CMK (cell line): ENCODE measurements at regions not wholly inside any gene's neighbourhood (a gene's known extent, or its start where the extent isn't known, plus 50 kb on each side); places are given as distances from the start of the nearest gene placed in this dataset.

Experiments used
- DNase-seq: peaks from one replicate; pipeline ENCODE4 v3.0.0-alpha.2; 2010; ENCODE audit warnings: low read depth

GRCh38 chr7:118696879-118697278 lies 472.4 kb downstream of the ANKRD7 start:
- DNase-seq, result no peak

GRCh38 chr7:118699222-118699621 lies 474.7 kb downstream of the ANKRD7 start:
- no peak for DNase-seq

GRCh38 chr7:118708741-118709140 lies 484.2 kb downstream of the ANKRD7 start:
- DNase-seq, result no peak

GRCh38 chr7:118711688-118712087 lies 487.2 kb downstream of the ANKRD7 start:
- no peak for DNase-seq

GRCh38 chr7:118713039-118713438 lies 488.5 kb downstream of the ANKRD7 start:
- DNase-seq, result no peak

GRCh38 chr7:118720632-118721031 lies 496.1 kb downstream of the ANKRD7 start:
- no peak for DNase-seq

GRCh38 chr7:118731854-118732253 lies 507.4 kb downstream of the ANKRD7 start:
- no peak for DNase-seq

GRCh38 chr7:118734541-118734940 lies 510.0 kb downstream of the ANKRD7 start:
- no peak for DNase-seq

GRCh38 chr7:118735441-118735840 lies 510.9 kb downstream of the ANKRD7 start:
- no peak for DNase-seq

- DNase-seq, result no peak
Observed at GRCh38 chr7:118737935-118738334, 513.4 kb downstream of the ANKRD7 start.

GRCh38 chr7:118745927-118746326 lies 521.4 kb downstream of the ANKRD7 start:
- DNase-seq, result no peak

- DNase-seq, result no peak
Observed at GRCh38 chr7:118747473-118747872, 523.0 kb downstream of the ANKRD7 start.

- DNase-seq, result no peak
Observed at GRCh38 chr7:118753479-118753878, 529.0 kb downstream of the ANKRD7 start.

GRCh38 chr7:118754608-118755007 lies 530.1 kb downstream of the ANKRD7 start:
- no peak for DNase-seq

GRCh38 chr7:118755067-118755625 lies 530.6 kb downstream of the ANKRD7 start:
- DNase-seq, result no peak

GRCh38 chr7:118757066-118757465 lies 532.6 kb downstream of the ANKRD7 start:
- no peak for DNase-seq

GRCh38 chr7:118758582-118758981 lies 534.1 kb downstream of the ANKRD7 start:
- no peak for DNase-seq

- DNase-seq, result no peak
Observed at GRCh38 chr7:118759921-118760320, 535.4 kb downstream of the ANKRD7 start.

GRCh38 chr7:118762451-118762850 lies 537.9 kb downstream of the ANKRD7 start:
- no peak for DNase-seq

GRCh38 chr7:118764221-118764620 lies 539.7 kb downstream of the ANKRD7 start:
- DNase-seq, result no peak

GRCh38 chr7:118771672-118772071 lies 547.2 kb downstream of the ANKRD7 start:
- DNase-seq, result no peak

- no peak for DNase-seq
Observed at GRCh38 chr7:118777308-118777707, 552.8 kb downstream of the ANKRD7 start.

GRCh38 chr7:118792682-118793081 lies 568.2 kb downstream of the ANKRD7 start:
- no peak for DNase-seq

- DNase-seq, result no peak
Observed at GRCh38 chr7:118793582-118793981, 569.1 kb downstream of the ANKRD7 start.

GRCh38 chr7:118794419-118794818 lies 569.9 kb downstream of the ANKRD7 start:
- DNase-seq, result no peak
